SJSA1 (cell line): ENCODE measurements at regions not wholly inside any gene's neighbourhood (a gene's known extent, or its start where the extent isn't known, plus 50 kb on each side); places are given as distances from the start of the nearest gene placed in this dataset.
A peak's percentile ranks its signal among the peaks of the same experiment; 100 is the strongest.
"Not testable (repeated sequence)": the region's sequence is repeated elsewhere in the genome, so short reads cannot be mapped to it uniquely, and the experiment has no call there.

Experiments
- DNase-seq, 2 experiments: peaks; one replicate each; pipeline ENCODE4 v3.0.0-alpha.2; 2015 to 2020; ENCODE audit warnings: low spot score in 2 of 2, low read depth in 1 of 2
- H3K27ac ChIP-seq: fragments of 250-450 bp; sonication (Bioruptor Pico); 2 replicates; pipeline ENCODE4 v1.5.1; 2020; ENCODE audit warnings: mild to moderate bottlenecking, moderate library complexity
- H3K27me3 ChIP-seq: fragments of 250-450 bp; sonication (Bioruptor Pico); replicated peaks from 2 replicates; pipeline ENCODE4 v1.5.1; 2020; ENCODE audit warnings: mild to moderate bottlenecking, moderate library complexity
- H3K36me3 ChIP-seq: fragments of 250-450 bp; sonication (Bioruptor Pico); 2 replicates; pipeline ENCODE4 v1.5.1; 2020; ENCODE audit warnings: mild to moderate bottlenecking
- H3K4me1 ChIP-seq: fragments of 250-450 bp; sonication (Bioruptor Pico); replicated peaks from 2 replicates; pipeline ENCODE4 v1.6.1; 2021; ENCODE audit warnings: mild to moderate bottlenecking
- H3K4me3 ChIP-seq: fragments of 250-450 bp; sonication (Bioruptor Pico); 2 replicates; pipeline ENCODE4 v1.5.1; 2020; ENCODE audit warnings: mild to moderate bottlenecking
- H3K9me3 ChIP-seq: fragments of 250-450 bp; sonication (Bioruptor Pico); replicated peaks from 2 replicates; pipeline ENCODE4 v1.5.1; 2020; ENCODE audit warnings: mild to moderate bottlenecking

DNA sequence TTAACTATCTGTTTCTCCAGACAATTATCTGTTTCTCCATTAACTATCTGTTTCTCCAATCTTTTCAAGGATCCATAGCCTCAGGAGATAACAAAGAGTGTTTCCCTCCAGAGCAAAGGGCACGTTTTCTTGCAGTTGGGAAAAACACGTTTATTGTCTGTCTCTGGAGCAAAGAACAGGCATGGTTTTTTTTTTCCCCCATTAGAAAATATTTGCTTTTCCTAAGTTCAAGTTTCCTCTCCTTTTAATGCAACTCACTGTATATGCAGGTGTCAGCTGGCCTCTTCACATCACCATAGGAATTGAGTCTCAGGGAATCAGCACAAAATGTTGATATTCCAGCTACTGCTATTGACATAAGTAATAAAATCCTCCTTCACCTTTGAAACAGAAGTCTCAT is 984.4 kb downstream of the RAB28 start:
- no peaks in the 10 kb centered on the region for H3K9me3 ChIP-seq
- no peak overlapping the region for H3K4me3 ChIP-seq
- no peaks in the 10 kb centered on the region for H3K27me3 ChIP-seq
- H3K27ac ChIP-seq, result no peak overlapping the region
- no peaks in the 10 kb centered on the region for H3K36me3 ChIP-seq
- no peaks in the 10 kb centered on the region for H3K4me1 ChIP-seq
- no peak for DNase-seq

DNA sequence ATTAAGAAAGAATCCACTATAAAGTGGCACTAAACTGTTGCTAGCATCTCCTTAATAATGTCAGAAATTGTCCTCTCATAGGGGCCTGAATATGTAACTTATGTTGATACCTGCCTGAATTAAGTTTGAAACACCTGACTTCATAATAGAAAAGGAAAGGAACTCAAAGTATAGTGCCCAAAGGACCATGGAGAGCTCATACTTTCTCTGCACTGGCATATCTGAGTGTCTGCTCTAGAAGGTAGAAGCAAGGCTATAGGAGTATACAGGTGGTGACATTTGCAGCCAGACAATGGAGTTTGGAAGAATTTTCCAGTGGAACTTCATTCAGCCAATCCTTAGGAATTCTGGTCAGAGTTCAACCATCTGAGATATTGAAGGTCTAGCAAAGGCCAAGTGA is 988.9 kb downstream of the RAB28 start:
- no peaks in the 10 kb centered on the region for H3K36me3 ChIP-seq

DNA sequence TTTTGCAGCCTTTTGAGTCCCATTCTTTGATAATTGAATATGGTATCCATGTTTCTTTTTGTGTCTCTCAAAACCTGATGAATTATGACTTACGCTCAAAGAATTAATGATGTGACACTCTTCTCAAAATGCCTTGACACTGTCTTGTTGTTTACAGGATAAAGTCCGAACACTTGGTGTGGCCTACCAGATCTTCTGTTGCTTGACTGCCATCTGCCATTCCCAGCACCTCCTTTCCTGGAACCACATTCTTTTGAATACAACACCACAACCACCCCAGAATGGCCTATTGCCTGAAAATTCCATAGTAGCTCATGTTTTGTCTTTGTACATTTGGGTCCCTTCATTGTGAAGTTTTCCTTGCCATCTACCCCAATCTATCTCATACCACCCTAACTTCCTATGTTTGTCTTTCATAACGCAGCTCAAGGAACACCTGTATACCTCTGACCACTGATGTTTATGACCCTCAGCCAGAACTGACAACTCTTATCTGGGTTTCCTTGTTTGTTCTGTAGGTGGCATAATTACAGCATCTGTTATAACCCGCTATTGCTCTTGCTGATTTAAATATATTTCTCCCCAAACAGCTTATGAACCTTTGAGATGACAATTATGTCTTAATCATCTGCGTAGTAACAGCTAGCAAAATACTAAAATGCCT is 991.3 kb downstream of the RAB28 start:
- no peaks in the 10 kb centered on the region for H3K36me3 ChIP-seq
- no peaks in the 10 kb centered on the region for H3K9me3 ChIP-seq
- H3K4me3 ChIP-seq, result no peak overlapping the region

More for the DNA sequence above, 988.9 kb downstream of the RAB28 start:
- Histone ChIP-seq H3K27me3 (no peaks in the 10 kb centered on the region), H3K4me3 (no peak overlapping the region), H3K27ac (no peak overlapping the region), H3K9me3 (no peaks in the 10 kb centered on the region), H3K4me1 (no peaks in the 10 kb centered on the region)
- no peak for DNase-seq

DNA sequence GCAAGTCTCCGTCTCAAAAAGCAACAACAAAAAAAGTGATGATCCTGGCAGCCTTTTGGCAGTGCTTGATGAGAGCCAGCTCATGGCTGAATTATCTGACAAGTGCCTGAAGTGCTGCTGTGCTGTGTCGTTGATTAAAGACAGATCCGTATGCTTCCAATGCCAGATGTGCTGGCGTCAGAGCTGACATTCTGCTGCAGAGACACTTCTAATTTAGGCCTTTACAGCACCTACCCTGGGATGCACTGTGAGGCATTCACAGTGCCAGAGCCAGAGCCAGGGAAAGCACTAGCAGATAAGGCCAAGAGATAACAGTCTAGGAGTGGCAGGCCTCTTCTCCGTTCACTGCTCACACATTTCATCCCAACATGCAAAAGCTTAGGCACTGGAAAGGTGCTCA is 995.5 kb downstream of the RAB28 start:
- Histone ChIP-seq H3K27ac (no peak overlapping the region), H3K36me3 (no peaks in the 10 kb centered on the region), H3K27me3 (no peaks in the 10 kb centered on the region), H3K4me1 (no peaks in the 10 kb centered on the region), H3K4me3 (no peak overlapping the region), H3K9me3 (no peaks in the 10 kb centered on the region)
- DNase-seq, result no peak

More for the DNA sequence above, 991.3 kb downstream of the RAB28 start:
- H3K27me3 ChIP-seq, result no peaks in the 10 kb centered on the region
- no peak for DNase-seq
- H3K27ac ChIP-seq, result no peak overlapping the region
- no peaks in the 10 kb centered on the region for H3K4me1 ChIP-seq

DNA sequence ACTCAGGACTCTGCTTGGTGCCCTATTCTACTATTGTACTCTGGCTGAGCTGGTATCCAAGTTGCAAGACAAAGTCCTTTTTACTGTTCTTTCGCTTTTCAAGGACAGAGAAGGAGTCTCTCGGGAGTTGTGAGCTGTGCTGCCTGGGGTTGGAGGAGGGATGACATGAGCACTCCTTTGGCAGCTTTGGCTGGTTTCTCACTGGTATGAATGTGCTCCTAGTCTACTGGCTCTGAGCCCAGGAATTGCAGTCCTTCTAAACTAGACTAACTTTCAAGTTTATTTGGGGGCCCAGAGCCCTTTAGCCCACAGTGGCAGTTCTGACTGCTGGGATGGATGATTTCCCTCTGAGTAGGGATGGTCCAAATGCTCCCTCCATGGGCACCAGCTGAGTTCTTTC is 997.1 kb downstream of the RAB28 start:
- DNase-seq, result no peak

DNA sequence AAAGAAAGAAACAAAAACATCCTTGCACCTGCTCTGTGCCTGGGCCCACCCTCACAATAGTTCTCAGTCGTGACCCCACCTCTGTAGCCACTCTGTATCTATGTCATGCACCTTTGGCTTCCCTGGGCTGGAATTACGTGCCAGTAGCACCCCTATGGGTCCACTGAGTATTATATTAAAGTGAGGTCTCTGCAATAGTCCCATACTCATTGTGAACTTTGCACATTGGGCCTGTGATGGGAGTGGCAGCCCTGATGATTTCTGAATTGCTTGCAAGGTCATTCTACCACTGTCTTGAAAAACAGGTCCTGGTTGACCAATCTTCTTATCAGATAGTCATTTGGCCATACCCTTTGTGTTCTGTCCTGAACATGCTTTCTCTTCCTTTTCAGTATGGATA is 1012.1 kb downstream of the RAB28 start:
- no peak for DNase-seq
- no peaks in the 10 kb centered on the region for H3K4me1 ChIP-seq
- no peaks in the 10 kb centered on the region for H3K27me3 ChIP-seq
- no peaks in the 10 kb centered on the region for H3K9me3 ChIP-seq
- no peak overlapping the region for H3K4me3 ChIP-seq
- no peaks in the 10 kb centered on the region for H3K36me3 ChIP-seq
- no peak overlapping the region for H3K27ac ChIP-seq

More for the DNA sequence above, 997.1 kb downstream of the RAB28 start:
- no peak overlapping the region for H3K27ac ChIP-seq
- no peaks in the 10 kb centered on the region for H3K27me3 ChIP-seq
- no peaks in the 10 kb centered on the region for H3K9me3 ChIP-seq
- no peaks in the 10 kb centered on the region for H3K4me1 ChIP-seq
- H3K36me3 ChIP-seq, result no peaks in the 10 kb centered on the region
- no peak overlapping the region for H3K4me3 ChIP-seq

DNA sequence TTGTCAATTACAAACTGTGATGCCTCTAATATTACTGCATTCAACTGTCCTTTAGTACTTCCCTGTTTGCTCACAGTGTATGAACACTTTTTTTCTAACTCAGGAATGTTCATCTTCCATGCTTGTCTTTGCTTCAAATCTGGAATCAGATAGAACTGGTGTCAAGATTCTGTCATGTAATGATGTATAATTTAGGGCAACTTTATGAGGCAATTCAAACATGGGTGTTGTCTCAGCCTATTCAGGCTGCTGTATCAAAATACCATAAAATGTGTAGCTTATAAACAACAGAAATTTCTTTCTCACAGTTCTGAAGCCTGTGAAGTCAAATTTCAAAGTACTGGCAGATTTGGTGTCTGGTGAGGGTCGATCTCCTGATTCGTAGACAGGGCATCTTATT is 1012.9 kb downstream of the RAB28 start:
- Histone ChIP-seq H3K9me3 (no peaks in the 10 kb centered on the region), H3K4me3 (no peak overlapping the region), H3K36me3 (no peaks in the 10 kb centered on the region), H3K27me3 (no peaks in the 10 kb centered on the region), H3K4me1 (no peaks in the 10 kb centered on the region), H3K27ac (no peak overlapping the region)
- DNase-seq, result no peak

DNA sequence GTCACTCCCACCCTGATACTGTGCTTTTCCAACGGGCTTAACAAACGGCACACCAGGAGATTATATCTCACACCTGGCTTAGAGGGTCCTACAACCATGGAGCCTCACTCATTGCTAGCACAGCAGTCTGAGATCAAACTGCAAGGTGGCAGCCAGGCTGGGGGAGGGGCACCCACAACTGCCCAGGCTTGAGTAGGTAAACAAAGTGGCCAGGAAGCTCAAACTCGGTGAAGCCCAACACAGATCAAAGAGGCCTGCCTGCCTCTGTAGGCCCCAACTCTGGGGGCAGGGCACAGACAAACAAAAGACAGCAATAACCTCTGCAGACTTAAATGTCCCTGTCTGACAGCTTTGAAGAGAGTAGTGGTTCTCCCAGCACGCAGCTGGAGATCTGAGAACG is 1022.6 kb downstream of the RAB28 start:
- H3K4me3 ChIP-seq, H3K9me3 ChIP-seq, H3K36me3 ChIP-seq, DNase-seq, H3K27me3 ChIP-seq, H3K4me1 ChIP-seq, H3K27ac ChIP-seq: not testable (repeated sequence)

DNA sequence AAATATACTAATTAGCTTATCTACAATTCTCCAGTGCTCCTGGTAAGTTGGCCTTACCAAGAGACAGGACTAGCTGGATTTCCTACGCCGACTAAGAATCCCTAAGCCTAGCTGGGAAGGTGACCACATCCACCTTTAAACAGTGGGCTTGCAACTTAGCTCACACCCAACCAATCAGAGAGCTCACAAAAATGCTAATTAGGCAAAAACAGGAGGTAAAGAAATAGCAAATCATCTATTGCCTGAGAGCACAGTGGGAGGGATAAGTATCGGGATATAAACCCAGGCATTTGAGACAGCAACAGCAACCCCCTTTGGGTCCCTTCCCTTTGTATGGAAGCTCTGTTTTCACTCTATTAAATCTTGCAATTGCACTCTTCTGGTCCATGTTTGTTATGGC is 1025.0 kb downstream of the RAB28 start:
- no peaks in the 10 kb centered on the region for H3K36me3 ChIP-seq
- H3K4me3 ChIP-seq, result no peak overlapping the region
- no peaks in the 10 kb centered on the region; the same call in 1 of the 2 replicates for H3K9me3 ChIP-seq
- no peaks in the 10 kb centered on the region for H3K4me1 ChIP-seq
- DNase-seq, result peak in 1 of 2 experiments; percentile 0
- H3K27me3 ChIP-seq, result no peaks in the 10 kb centered on the region
- H3K27ac ChIP-seq, result no peak overlapping the region

DNA sequence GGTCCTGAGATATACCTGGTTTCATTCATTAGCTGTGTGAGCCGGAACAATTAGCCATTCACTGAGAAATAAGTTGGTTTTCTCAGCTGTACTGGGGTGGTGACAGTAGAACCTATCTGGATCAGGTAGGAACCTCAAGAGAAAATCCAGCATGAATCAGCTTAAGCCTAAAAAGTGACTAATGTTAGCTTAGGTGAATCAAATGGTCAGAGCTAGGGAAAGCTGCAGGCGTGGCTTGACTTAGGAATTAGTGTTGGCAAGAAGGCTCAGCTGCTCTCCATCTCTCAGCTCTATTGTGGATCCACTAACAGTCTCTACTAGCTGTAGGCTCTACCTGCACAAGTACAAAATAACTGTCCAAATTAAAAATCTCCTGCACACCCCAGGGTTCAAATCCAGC is 1025.5 kb downstream of the RAB28 start:
- Histone ChIP-seq H3K4me1 (no peaks in the 10 kb centered on the region), H3K27me3 (no peaks in the 10 kb centered on the region), H3K27ac (no peak overlapping the region), H3K4me3 (no peak overlapping the region), H3K36me3 (no peaks in the 10 kb centered on the region), H3K9me3 (no peaks in the 10 kb centered on the region; the same call in 1 of the 2 replicates)
- peak in 1 of 2 experiments; percentile 0 for DNase-seq

DNA sequence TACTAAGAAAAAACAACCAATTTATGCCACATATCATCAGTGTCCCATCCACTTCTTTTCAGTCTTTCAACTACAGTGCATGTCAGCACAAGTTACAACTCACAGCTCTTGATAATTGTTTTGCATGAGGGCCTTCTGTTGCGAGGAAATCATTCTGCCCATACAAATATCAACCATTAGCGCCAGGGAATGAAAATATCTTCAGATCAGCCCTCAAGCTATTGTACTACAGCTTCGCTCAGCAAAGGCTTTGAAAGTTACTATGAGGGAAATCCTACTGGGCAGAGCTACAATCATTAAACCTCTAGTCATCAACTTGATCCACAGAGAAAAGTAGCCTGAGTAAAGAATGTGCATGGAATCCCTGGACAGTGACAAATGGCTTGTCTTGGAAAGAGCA is 1023.6 kb upstream of the HS3ST1 start:
- peak in 1 of 2 experiments; percentile 1 for DNase-seq
- Histone ChIP-seq H3K27ac (no peak overlapping the region), H3K27me3 (no peaks in the 10 kb centered on the region), H3K36me3 (peaks cover 8% of the 10 kb centered on the region; the same call in 1 of the 2 replicates), H3K4me3 (no peak overlapping the region), H3K9me3 (peaks cover 4% of the 10 kb centered on the region; the same call in 1 of the 2 replicates), H3K4me1 (no peaks in the 10 kb centered on the region)

DNA sequence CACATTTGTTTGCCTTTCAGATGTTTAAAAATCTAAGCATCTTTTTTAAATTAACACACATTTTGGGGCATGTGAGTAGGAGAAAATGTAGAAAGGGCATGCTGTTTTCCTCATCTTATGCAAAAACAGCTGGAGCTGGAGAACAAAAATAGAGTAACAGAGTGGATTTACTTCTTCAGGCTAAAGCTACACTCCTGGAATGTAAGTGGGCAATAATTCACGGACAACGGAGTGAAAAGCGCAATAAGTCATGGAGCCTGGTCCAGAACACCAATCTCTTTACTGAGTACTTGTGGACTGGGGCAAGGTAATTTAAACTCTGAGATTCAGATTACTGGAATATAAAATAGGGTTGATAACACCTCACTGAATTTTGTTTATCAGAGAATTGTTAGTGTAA is 1018.8 kb upstream of the HS3ST1 start:
- DNase-seq, result no peak
- peaks cover 38% of the 10 kb centered on the region for H3K36me3 ChIP-seq
- no peaks in the 10 kb centered on the region for H3K27me3 ChIP-seq
- no peak overlapping the region for H3K27ac ChIP-seq
- H3K9me3 ChIP-seq, result peaks cover 4% of the 10 kb centered on the region
- no peaks in the 10 kb centered on the region for H3K4me1 ChIP-seq
- H3K4me3 ChIP-seq, result no peak overlapping the region

DNA sequence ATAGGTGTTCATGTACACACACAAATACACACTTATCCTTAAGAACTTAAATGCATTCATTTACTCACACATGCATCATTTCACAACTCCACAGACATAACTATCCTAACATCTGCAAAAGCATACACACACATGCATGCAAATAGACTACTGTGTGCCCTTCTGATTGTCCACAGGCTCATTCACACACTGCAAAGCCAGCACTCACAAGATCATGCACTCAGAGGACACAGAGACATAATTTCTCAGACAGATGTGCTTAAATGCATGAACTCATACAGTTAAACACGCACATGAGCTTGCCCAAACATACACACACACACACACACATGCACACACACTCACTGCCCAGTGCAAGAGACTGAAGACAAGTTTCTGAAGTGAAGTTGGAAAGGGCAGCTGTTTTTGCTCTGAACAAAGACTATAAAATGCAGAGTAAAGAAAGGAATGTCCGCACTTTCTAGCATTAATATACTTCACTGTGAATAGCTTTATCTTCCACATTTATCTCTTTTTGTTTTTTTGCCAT is 1018.0 kb upstream of the HS3ST1 start:
- Histone ChIP-seq H3K27me3 (no peaks in the 10 kb centered on the region), H3K9me3 (peaks cover 4% of the 10 kb centered on the region), H3K4me3 (no peak overlapping the region), H3K4me1 (no peaks in the 10 kb centered on the region), H3K36me3 (peaks cover 46% of the 10 kb centered on the region), H3K27ac (no peak overlapping the region)
- peak in 1 of 2 experiments; percentile 2 for DNase-seq

DNA sequence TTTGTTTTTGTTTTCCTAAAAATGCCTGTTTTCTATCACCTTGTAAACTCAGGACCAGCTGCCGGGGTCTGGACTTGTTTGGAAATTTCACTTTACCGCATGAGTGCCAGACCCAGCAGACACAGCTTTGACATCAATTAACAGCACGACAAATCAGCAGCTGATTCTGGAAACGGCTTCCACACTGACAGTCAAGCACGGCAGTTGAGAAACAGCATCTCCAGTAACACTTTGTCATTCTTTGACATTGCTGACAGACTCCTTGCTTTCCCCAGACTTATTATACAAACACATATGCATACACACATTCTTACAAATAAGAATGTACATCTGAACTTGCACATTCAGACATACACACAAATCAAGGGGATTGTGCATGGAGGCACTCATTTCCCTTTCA is 1017.6 kb upstream of the HS3ST1 start:
- Histone ChIP-seq H3K27ac (no peak overlapping the region), H3K36me3 (peaks cover 50% of the 10 kb centered on the region), H3K4me3 (no peak overlapping the region), H3K27me3 (no peaks in the 10 kb centered on the region), H3K4me1 (no peaks in the 10 kb centered on the region), H3K9me3 (peaks cover 5% of the 10 kb centered on the region)
- no peak for DNase-seq
